Mesothelial cell of epicardium (in vitro differentiated cells): ENCODE measurements at regions not wholly inside any gene's neighbourhood (a gene's known extent, or its start where the extent isn't known, plus 50 kb on each side); places are given as distances from the start of the nearest gene placed in this dataset.

Experiments used
- DNase-seq, 2 experiments: peaks; one replicate each; pipeline ENCODE4 v3.0.0; 2021; ENCODE audit warnings: low spot score in 2 of 2; ENCODE audit not compliant: unreplicated experiment in 2 of 2
- H3K27ac Mint-ChIP-seq: 2 replicates; pipeline ENCODE4 v1.8.0; 2021; ENCODE audit warnings: mixed read lengths
- H3K27me3 Mint-ChIP-seq: 2 replicates; pipeline ENCODE4 v1.8.0; 2021; ENCODE audit warnings: low read depth, mixed read lengths
- H3K36me3 Mint-ChIP-seq: 2 replicates; pipeline ENCODE4 v1.8.0; 2021; ENCODE audit warnings: mixed read lengths
- H3K4me1 Mint-ChIP-seq: 2 replicates; pipeline ENCODE4 v1.8.0; 2021; ENCODE audit warnings: mixed read lengths
- H3K4me3 Mint-ChIP-seq: 2 replicates; pipeline ENCODE4 v1.8.0; 2021; ENCODE audit warnings: mild to moderate bottlenecking, moderate library complexity, mixed read lengths
- H3K9me3 Mint-ChIP-seq: 2 replicates; pipeline ENCODE4 v1.8.0; 2021; ENCODE audit warnings: mixed read lengths
- TF ChIP-seq, protein P1 (sequence below): fragments of 200-600 bp; sonication (generic); IDR thresholded peaks from one replicate; pipeline ENCODE4 v1.5.0; 2021; ENCODE audit warnings: antibody characterized with exemption; ENCODE audit not compliant: unreplicated experiment

DNA sequence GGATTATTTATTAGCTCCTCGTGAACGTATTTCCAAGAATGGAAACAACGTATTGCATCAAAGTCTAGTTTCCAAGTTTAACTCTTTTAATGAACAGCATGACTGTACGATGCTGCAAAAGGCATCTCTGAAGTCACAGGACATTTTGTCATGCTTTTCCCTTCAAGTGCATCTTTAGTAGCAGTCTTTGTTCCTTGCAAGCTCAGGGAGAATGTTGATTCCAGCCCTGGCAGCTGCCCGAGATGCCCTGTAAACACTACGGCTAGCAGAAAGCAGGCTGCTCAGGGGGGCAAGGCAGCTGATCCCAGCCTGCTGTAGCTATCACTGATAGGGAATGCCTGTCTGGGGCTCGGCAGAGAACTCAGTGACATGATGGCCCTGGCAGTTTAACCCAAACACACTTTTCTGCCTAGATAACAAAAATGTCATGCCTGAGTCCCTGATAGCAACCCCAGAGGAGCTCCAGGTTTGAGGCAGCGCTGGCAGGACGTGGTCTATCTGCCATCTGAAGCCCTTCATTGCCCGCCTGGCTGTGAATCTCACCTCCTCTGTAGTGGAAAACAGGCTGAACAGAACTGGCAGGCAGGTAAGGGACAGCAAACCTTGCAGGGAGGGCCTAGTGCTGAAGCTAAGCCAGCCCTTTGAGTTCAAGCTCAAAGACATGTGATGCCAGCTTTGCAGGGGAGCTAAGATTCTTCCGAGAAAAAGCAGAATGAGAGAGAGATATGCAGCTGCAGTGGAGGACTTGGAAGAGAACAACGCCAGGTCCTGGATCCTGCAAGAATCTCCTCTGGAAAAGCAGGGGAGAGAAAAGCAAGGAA, 264.6 kb downstream of the SNX10 start:
- peaks cover 19% of the 10 kb centered on the region for H3K27me3 Mint-ChIP-seq
- H3K4me1 Mint-ChIP-seq: peaks cover 39% of the 10 kb centered on the region
- no peak overlapping the region for H3K4me3 Mint-ChIP-seq
- TF ChIP-seq, protein P1, sequence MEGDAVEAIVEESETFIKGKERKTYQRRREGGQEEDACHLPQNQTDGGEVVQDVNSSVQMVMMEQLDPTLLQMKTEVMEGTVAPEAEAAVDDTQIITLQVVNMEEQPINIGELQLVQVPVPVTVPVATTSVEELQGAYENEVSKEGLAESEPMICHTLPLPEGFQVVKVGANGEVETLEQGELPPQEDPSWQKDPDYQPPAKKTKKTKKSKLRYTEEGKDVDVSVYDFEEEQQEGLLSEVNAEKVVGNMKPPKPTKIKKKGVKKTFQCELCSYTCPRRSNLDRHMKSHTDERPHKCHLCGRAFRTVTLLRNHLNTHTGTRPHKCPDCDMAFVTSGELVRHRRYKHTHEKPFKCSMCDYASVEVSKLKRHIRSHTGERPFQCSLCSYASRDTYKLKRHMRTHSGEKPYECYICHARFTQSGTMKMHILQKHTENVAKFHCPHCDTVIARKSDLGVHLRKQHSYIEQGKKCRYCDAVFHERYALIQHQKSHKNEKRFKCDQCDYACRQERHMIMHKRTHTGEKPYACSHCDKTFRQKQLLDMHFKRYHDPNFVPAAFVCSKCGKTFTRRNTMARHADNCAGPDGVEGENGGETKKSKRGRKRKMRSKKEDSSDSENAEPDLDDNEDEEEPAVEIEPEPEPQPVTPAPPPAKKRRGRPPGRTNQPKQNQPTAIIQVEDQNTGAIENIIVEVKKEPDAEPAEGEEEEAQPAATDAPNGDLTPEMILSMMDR: no peak
- H3K36me3 Mint-ChIP-seq: no peaks in the 10 kb centered on the region
- no peaks in the 10 kb centered on the region for H3K9me3 Mint-ChIP-seq
- no peak overlapping the region for H3K27ac Mint-ChIP-seq
- no peak for DNase-seq

DNA sequence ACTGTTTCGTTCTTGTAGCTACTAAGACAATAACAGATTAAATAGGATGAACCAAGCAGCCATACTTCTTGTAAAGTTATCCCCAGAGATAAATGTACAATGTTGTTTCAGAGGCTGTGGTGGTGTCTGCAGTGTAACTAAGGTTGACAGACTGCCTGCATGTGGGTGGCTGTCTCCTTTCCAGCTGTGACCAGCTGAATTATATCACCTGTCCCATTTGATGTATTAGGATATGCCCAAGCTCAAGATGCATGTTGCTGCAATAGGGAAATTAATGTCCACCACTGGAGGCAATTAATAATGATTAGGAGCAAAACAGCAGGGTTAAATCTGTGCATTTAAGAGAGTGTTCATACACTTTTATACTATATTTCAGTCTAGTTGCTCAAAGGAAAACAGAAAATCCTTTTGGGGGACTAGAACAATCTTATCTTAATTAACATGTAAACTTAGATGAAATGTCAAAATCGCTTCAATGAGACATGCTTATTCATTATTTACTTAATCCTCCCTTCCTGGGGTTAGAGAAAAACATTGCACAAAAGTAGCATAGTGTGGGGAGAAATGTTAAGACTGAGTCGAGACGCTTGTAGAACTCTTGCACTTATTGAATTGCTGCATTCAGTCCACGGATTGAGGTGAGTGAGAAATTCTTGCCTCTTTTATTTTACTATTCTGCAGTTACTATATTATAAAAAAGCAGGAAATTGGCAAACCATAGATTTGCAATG, 269.0 kb downstream of the SNX10 start:
- Mint-ChIP-seq H3K36me3 (no peaks in the 10 kb centered on the region), H3K27me3 (peaks cover 17% of the 10 kb centered on the region), H3K27ac (peak overlapping the region; percentile 31), H3K4me1 (peaks cover 30% of the 10 kb centered on the region), H3K4me3 (no peak overlapping the region), H3K9me3 (no peaks in the 10 kb centered on the region)
- DNase-seq: no peak
- TF ChIP-seq, protein P1: no peak

DNA sequence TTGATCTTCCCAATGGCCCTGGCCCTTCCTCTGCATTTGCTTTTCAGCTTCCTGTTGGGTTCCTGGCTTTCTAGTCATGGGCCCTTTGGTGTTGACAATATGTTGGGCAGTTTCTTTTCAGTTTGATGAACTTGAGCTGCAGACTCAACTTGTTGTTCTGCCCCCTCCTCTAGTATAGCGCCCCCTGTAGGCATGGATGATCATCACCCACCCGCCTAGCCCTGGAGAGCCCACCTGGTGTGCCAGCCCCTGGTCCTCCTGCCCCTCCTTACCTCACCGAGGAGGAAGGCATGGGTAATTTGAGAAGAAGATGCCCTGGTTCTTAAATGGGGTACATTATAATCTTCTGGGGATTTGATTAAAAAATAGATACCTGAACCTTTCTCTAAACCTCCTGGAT, 271.2 kb downstream of the SNX10 start:
- peaks cover 19% of the 10 kb centered on the region for H3K27me3 Mint-ChIP-seq
- no peak for DNase-seq
- H3K36me3 Mint-ChIP-seq: no peaks in the 10 kb centered on the region
- peaks cover 1% of the 10 kb centered on the region for H3K9me3 Mint-ChIP-seq
- H3K27ac Mint-ChIP-seq: no peak overlapping the region
- TF ChIP-seq, protein P1: peak; percentile 27
- H3K4me3 Mint-ChIP-seq: no peak overlapping the region
- peaks cover 20% of the 10 kb centered on the region for H3K4me1 Mint-ChIP-seq

DNA sequence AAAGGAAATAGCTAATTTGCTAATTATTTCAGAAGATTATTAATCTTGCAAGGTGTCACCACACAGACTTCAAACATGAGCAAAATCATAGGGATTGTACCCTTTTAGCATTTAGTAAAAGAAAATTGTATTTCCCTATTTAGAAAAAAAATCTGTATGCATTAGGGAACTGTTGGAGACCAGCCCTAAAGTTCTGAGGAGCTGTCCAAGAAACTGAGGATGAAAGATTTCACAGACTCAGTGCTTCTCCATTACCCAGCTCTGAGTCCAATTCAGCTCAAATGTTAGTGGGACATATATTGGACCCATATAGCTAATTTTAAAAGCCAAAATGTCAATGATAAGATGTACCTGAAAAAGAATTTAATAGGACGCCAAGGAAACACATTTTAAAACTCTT, 271.7 kb downstream of the SNX10 start:
- Mint-ChIP-seq H3K9me3 (peaks cover 5% of the 10 kb centered on the region), H3K36me3 (no peaks in the 10 kb centered on the region), H3K4me3 (no peak overlapping the region), H3K27me3 (peaks cover 19% of the 10 kb centered on the region), H3K27ac (no peak overlapping the region), H3K4me1 (peaks cover 20% of the 10 kb centered on the region)
- DNase-seq: no peak
- TF ChIP-seq, protein P1: no peak

DNA sequence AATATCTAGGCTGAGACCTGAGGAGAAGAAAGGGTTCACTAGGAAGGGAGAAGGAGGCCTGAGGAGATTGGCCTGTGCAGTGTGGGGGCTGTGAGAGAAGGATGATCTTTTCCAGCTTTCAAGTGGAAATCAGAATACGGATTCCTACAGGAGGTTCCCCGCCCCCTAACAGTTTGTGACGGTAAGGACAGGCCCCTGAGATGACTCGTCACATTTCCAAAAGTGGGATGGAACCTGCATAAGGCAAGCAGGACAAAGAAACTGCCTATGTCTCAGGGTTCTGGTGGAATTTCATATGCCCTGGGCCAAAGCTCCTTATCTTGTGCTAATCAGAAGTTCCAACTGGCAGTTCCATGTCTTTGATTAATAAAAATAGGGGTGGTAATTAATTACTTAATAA, 275.6 kb downstream of the SNX10 start:
- Mint-ChIP-seq H3K4me3 (no peak overlapping the region), H3K27me3 (peaks cover 16% of the 10 kb centered on the region), H3K27ac (no peak overlapping the region), H3K4me1 (no peaks in the 10 kb centered on the region), H3K36me3 (peaks cover 6% of the 10 kb centered on the region), H3K9me3 (peaks cover 28% of the 10 kb centered on the region)
- TF ChIP-seq, protein P1: no peak
- no peak for DNase-seq
